NCI-H2029 treated with DMSO at 0.1 percent for 48 hours (cell line): ENCODE measurements at regions not wholly inside any gene's neighbourhood (a gene's known extent, or its start where the extent isn't known, plus 50 kb on each side); places are given as distances from the start of the nearest gene placed in this dataset.
A peak's percentile ranks its signal among the peaks of the same experiment; 100 is the strongest.

ENCODE experiments used
- DNase-seq: peaks from one replicate; lab custom pipeline; 2025; lab: John Stamatoyannopoulos, UW

DNA sequence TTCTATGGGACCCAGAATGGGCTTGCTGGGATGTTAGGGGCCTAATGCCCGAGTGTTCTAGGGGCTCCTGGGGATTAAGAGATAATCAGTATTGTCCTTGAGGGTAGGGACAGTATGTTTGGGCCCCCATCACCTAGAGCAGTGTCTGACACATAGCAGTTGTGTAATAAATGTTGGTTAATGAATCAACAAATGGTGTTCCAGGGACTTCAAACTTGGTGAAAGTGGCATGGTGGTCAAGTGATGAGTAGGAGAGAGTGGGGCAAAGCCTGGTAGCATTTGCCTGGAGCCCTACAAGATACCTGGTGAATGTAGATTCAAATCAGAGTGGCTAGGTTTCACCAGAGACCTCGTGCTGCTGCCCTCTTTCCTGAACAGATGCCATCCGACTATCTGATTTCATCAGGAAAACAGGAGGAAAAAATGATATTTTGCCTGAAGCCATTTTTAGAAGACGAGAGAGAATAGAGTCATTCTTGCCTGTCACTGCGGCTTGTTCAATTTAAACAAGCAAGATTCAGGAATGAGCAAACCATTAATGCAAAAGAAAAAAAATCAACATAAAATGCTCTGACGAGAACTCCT lies 117.3 kb downstream of the RPL22L1 start:
- no peak for DNase-seq

DNA sequence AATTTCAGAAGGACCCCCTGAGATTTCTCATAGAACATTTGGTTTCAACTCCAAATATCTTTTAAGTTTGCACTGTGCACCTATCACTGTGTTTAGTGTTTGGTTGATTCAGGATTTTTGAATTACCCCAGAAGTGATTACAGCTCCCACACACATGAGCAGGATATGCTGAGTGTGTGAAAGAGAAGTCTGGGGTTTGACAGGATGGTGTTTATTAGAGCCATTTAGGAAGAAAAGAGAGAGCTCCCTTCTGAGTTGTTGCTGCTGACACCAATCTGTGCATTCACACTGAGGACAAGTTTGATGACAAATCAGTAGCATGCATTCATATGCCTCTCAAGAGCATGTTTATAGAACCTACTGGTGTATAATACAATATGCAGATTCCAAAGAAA lies 118.1 kb downstream of the RPL22L1 start:
- no peak for DNase-seq

DNA sequence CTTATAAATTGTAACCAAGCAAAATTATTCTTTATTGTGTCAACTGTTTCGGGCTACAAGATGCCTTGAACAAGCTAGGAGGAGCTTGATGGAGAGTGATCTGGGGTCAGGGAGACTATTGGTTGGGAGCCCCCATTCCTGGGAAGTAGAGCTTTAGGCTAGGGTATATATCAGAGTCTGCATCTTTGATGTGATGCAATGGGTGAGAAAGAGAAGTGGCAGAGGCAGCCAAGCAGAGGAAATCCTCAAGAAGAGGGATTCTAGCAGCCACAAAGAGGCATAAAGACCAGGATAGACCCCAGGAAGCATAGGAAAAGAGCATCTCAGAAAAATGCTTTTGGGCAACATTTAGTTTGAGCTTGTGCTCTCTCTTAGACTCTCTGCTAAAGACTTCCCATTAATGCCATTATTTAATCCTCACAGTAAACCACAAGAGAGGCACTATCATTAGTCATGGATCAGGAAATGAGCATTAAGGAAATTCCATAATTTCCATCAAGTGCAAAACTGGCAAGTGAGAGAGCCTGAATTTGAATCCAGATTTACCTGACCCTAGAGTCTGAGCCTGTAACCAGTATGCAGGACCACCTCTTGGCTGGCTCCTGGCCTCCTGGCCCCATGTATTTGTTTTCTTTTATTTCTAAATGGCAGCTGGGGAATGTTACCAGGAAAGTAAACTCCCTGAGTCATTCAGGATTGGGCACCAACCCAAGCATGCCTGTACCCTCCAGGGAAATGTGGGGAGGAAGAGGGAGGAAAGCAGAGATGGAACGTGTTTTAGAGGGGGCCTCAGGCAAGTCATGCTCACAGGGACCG lies 118.7 kb downstream of the RPL22L1 start:
- DNase-seq = no peak

DNA sequence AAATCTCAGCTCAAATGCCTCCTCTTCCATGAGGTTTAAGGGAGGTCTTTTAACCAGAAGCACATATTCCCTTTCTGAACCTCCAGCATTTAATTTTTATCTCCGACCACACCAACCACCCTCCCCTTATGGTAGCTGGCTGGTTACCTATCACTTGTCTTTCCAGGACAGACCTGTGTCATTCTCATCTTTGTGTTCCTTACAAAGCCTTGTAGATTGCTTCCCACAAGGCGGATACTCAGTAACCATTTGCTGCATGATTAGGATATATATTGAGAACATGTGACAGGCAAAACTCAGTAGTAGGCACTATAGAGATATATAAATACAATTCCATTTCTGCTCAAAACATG lies 119.5 kb downstream of the RPL22L1 start:
- DNase-seq = no peak

DNA sequence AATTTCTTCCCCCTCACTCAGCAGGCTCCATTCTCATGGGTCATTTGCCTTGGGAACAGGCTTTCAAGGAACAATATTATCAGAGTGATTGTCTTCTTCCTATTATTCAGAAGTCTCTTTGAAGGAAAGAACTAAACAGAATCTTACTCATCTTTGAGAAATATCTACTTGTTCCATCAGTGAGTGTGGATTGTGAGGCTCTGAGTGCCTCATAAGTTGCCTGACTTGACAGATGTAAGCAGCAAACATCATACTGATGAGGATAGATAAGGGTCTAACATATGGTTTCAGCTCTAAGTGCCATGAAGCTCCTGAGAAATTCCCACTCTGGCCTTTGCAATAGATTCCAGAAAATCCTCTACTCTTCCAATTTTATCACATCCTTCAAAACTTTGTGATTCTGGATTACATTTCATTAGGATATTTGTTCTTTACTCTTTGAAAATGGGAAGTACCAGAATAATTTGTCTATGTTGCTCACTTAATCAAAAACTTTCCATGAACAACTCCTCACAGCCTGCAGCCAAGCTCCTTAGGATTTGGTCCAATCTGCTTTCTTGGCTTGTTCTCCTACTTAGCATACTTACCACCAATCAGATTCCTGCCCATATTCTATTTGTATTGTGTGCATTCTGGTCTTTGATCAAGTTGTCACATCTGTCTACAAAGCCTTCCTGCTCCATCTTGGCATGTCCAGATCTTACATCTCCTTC lies 120.1 kb downstream of the RPL22L1 start:
- DNase-seq = no peak

DNA sequence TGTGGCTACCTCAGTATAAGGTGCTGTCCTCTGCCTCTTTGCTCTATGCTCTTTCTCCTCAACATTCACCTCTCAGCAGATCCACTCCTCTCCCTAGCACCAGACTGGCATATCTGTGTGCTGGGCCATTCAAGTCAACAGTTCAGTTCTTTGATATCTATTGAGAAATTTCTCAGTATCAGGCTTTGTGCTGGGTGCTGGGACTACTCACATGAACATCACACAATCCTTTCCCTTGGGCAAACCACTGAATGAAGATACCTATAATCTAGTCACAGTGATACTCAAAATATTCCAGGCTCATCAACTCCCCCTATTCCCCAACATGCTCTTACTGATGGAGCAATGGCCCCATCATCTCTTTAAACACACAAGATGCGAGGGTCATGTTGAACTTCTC lies 120.8 kb downstream of the RPL22L1 start:
- no peak for DNase-seq

DNA sequence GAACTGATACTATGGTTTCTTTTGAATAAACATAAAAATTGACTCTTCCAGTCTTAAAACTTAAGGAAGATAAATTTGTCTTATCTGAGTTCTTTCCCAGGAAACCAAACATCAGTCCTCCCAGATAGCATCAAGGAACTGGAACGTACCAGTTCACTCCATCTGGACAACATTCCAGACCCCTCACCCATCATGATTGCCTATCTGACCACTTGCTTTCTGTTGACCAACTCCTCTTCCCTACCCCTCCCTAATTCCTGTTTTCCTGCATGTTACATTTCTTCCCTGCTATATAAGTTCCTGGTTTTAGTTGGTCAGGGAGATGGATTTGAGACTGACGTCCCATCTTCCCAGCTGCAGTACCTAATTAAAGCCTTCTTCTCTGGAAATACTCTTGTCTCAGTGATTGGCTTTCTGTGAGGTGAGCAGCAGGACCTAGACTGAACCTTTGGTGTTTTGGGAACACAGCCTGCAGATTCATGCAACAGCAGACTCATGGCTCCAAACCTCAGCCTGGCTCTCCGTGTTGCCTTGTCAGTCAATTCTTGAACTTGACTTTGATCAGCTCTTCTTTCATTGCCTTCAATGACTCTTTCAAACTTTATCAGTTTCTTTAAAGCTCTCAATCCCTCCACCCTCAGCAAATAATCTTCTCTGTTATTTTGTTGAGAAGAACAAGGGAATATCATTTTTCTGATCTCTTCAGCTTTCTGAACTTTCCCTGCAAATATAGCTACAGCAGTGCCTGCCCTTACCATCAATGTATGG lies 123.6 kb downstream of the RPL22L1 start:
- no peak for DNase-seq

DNA sequence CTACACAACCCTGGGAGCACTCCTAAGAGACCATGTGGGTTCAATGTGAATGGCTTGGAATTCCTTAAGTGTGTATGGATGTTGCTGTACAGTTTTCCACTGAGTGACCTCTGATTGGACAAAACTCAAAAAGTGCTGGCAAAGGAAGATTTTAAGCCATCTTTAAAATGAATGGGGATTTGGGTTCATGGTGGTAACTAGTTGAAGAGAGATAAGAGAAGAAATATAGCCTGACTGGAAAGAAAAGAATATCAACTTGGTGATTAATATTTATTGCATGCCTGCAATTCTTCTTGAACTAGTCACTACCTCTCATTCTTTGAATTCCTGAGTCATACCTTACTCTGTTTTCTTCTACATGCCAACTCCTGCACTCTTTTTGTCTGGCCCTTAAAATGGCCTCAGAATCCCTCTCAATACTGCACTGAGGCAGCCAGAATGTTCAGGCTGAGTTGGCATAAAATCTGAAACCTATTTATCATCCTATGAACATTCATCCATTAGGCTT lies 124.7 kb downstream of the RPL22L1 start:
- no peak for DNase-seq

DNA sequence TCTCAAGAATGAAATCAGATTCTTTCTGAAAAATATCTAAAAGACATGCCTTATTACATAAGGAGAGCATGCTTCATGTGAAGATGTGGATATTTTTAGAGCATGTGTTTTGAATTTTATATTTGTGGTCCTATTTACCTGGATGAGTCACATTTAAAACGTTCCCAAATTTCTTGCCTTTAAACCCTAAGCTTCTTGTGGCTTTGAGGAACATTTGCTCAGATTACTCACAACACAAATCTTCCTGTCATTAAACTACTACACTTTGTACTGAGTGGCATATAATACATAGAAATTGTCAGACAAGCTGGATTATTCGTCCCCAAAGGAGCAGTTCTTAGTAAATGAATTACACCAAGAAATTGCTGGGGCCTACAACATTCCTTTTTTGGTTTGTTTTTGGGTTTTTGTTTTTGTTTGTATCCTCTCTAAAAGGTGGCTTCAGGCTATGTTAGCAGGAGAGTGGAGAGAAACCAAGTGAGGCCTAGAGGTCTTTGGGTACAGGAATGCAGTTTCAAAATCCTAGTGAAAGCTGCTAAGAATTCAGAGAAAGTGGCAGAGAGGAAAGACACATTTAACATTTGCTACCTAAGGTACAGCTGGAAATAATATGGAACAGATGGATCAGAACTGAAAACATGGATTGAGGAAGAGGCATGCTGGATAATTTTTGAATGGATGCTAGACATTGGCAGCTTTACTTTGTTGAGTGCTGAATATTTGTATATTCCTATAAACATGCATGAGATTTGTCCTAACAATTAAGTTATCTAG lies 128.1 kb downstream of the RPL22L1 start:
- DNase-seq = no peak

DNA sequence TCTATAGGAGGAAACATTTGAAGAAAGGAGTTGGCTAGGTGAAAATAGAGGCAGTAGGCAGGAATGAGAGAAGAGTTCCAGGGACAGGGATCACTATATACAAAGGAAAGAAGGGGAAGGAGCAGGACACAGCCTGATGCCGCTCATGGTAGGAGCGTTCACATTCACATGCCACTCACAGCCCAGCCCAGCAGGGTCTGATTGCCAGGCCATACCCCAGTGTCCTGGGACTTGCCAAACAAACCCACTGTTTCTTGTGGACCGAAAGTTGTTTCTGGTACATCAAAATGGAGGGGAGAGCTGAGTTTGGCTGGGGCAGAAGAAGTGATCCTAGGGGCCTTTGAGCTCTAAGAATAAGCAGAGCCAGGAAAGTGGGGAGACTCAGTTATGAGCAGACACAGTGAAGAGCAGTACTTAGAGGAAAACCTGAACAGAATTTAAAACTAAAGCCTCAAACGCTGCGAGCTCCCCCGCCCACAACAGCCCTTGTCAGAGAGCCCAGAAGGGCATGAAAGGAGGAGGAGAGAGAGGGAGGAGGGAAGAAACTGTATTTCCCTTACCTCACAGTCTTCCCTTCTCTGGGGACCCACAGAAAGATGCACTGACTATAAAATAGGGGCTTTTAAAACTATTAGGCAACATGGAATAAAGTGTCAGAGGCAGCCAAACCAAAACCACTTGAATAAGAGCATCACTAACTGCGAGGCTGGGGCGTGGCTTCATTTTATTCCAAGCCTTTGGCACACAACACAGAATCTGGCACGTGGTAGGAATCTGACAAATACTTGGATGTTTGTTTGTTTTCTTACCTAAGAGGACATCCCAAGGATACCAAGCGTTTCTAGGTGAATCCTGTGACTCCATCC lies 129.0 kb downstream of the RPL22L1 start:
- DNase-seq = peak; percentile 74

DNA sequence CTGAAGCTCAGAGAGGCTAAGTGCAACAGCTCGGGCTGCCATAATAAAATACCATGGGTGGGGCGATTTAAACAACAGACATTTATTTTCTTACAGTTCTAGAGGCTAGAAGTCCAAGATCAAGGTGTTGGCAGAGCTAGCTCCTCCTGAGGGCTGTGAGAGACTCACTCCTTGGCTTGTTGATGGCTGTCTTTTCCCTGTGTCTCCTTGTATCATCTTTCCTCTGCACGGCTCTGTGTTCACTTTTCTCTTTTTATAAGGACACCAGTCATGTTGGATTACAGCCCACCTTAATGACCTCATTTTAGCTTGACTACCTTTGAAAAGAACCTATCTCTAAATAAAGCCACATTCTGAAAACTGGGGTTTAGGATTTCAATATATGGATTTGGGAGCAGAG lies 129.7 kb downstream of the RPL22L1 start:
- no peak for DNase-seq

DNA sequence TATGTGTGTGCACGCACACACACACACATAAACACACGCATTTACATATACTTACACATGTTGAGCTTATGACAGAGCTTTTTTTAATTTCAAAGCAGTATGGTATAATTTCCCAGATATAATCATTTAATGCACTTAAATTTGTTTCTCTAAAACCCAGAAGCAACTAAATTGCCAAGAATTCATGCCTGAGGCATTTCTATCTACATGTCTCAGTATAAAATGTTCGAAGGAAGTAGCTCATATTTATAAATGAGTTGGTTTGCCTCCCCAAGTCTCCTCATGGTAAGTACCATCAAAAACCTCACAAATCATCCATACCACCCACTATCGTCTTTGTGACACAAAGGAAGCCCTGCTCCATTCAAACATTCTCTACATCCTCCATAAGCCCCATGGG lies 130.6 kb downstream of the RPL22L1 start:
- DNase-seq = no peak

DNA sequence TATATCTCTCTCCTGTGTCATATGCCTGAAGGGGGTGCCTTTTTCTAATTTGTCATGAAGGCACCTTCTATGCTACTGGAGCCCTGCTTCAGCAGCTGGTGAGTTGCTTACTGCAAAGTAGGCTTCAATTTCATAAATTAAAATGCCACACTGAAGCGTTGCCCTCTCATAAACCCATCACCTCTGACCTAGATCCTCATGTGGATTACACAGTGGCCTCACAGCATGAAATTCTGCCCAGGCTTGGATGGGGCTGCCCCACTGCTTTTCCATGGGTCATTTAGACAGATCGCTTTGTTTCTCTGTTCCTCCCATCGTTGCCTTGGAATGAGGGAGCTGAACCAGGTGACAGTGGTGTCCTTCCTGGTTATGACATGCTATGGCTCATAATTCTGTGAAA lies 131.2 kb downstream of the RPL22L1 start:
- DNase-seq = no peak

DNA sequence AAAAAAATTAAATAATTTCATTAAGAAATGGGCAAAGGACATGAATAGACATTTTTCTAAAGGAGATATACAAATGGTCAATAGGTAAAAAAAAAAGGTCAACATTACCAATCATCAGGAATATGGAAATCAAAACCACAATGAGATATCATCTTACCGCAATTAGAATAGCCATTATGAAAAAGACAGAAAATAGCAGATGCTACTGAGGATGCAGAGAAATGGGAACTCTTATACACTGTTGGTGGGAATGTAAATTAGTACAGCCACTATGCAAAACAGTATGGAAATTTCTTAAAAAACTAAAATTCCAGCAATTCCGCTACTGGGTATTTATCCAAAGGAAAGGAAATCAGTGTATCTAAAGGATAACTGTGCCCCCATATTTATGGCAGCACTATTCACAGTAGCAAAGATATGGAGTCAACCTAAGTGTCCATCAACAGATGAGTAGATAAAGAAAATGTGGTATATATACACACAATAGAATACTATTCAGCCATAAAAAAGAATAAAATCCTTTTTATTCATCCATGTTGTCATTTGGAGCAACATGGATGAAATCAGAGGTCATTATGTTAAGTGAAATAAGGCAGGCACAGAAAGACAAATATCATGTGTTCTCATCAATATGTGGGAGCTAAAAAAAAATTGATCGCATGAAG lies 132.4 kb downstream of the RPL22L1 start:
- no peak for DNase-seq

DNA sequence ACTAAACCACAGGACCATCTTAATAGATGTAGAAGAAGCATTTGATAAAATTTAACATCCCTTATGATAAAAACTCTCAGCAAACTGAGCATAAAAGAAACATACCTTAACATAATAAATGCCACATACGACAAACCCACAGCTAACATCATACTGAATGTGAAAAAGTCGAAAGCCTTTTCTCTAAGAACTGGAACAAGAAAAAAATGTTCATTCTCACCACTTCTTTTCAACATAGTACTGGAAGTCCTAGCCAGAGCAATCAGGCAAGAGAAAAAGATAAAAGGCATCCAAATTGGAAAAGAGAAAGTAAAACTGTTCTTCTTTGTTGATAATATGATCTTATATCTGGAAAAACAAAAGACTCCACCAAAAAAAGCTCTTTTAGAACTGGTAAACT lies 134.2 kb downstream of the RPL22L1 start:
- no peak for DNase-seq

DNA sequence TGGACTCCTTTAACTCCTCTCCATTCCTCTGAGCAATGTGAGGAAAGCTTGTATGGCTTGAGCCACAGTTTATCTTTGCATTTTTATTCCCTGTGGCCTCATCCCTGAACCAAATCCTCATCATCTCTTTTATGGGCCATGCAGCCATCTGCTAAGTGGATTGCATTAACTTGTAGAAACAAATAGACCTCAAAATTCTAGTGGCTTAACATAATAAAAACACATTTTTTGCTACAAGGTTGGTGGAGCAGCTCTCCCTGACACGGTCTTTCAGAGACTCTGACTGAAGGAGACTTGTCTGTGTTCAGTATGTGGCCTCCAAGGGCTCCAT lies 135.3 kb downstream of the RPL22L1 start:
- DNase-seq = no peak

DNA sequence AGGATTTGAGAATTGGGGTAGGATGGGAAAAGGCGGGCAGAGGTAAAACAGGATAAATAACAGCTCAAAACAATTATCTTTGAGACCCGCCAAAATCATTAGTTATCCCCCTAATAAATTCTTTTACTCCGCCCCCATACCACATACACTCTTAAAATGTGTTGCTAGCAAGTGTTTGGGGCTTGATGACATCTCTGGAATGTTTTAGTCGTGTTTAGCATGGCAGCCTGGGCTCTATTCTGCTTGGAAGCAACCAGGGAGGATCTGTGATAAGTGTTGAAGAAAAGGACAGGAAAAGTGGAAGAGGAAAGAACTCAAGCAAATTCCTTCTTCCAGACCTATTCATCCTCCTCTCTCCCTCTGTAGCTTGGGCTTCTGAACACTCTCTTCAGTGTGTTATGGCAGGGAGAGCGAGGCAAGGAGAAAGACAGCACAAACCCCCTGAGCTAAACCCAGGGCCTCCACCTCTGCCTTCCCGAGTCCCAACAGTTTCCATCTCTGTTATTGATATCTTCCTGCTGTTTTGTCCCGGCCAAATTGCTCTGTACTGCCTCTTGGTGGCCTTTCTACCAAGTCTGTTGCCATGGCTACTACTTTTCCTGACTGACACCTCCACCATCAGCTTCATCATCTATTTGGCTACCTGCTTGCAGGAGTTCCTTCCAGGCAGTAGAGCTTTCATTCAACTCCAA lies 135.8 kb downstream of the RPL22L1 start:
- no peak for DNase-seq

DNA sequence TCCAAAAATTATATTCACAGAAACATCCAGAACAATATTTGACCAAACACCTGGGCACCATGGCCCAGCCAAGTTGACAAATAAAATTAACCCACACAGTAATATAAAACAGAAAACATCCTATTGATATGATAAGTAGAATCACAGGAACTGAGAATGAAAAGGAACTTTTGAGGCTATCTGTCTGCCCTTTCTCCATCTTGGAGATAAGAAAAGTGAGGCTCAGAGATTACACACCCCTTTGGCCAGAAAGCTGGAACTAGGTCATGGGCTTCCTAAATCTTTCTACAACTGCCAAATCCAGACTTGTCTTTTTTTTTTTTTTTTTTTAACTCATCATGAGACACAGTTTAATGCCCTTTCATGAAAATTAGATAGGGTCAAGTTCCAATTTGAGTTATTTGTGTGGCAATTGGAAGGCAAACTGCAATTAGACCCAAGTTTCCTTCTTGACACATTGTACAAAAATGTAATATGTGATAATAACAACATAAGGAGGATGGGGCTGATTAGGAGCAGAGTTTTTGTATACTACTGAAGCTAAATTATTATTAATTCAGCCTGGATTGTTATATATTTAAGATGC lies 137.2 kb downstream of the RPL22L1 start:
- no peak for DNase-seq

DNA sequence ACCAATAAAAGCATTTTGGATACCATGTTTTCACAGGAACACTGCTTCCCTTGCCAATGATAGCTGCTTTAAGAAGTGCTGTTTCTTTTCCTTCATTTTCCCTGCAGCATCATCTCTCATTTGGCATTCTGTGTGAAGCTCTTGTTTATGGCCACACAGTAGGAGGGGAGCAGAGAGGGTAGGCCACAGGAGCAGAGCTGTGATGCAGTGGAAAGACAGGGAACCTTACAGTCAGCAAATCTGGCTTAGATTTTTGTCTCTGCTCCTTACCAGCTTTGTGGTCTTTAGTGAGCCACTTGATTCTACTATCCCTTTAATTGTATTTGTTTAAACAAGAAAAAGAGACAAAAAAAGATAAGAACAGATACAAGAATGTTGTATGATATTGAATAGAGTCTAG lies 138.7 kb downstream of the RPL22L1 start:
- no peak for DNase-seq
